ENCODE measurements at regions not wholly inside any gene's neighbourhood (a gene's known extent, or its start where the extent isn't known, plus 50 kb on each side); places are given as distances from the start of the nearest gene placed in this dataset.

- no peak for TF ChIP-seq CTCF (IDR thresholded peaks at IDR 0.05)
- Mint-ChIP-seq H3K36me3 (ENCODE audit: low read depth) (no peaks in the 10 kb centered on the region), H3K27me3 (no peaks in the 10 kb centered on the region), H3K4me3 (no peak overlapping the region), H3K4me1 (no peaks in the 10 kb centered on the region), H3K27ac (no peak overlapping the region), H3K9me3 (peaks cover 5% of the 10 kb centered on the region)
- CTCF ChIA-PET: interaction anchor here (1.6 kb wide), 1 partner anchor 27 kb away, joined by 4 read pairs; no protein-coding TSS in a partner anchor
- POLR2A ChIA-PET: no interaction called here
- intact Hi-C loops (cut with micrococcal nuclease): no loop called here
- ATAC-seq (ENCODE audit: low read depth) (no peak), DNase-seq (no peak)
Observed at GRCh38 chr1:224486801-224487583, 52.4 kb upstream of the WDR26 start.

- no peak for TF ChIP-seq CTCF (IDR thresholded peaks at IDR 0.05)
- intact Hi-C loops (cut with micrococcal nuclease): no loop called here
- Mint-ChIP-seq H3K27me3 (no peaks in the 10 kb centered on the region), H3K4me1 (no peaks in the 10 kb centered on the region), H3K27ac (no peak overlapping the region), H3K9me3 (peaks cover 5% of the 10 kb centered on the region), H3K36me3 (ENCODE audit: low read depth) (no peaks in the 10 kb centered on the region), H3K4me3 (no peak overlapping the region)
- DNase-seq (no peak), ATAC-seq (ENCODE audit: low read depth) (no peak)
- CTCF ChIA-PET: no interaction called here
- POLR2A ChIA-PET: no interaction called here
Observed at GRCh38 chr1:224488806-224489499, 54.4 kb upstream of the WDR26 start.

- Mint-ChIP-seq H3K4me3 (no peak overlapping the region), H3K36me3 (ENCODE audit: low read depth) (no peaks in the 10 kb centered on the region), H3K27ac (no peak overlapping the region), H3K27me3 (no peaks in the 10 kb centered on the region), H3K9me3 (peaks cover 5% of the 10 kb centered on the region), H3K4me1 (no peaks in the 10 kb centered on the region)
- ATAC-seq (ENCODE audit: low read depth) (no peak), DNase-seq (no peak)
- no peak for TF ChIP-seq CTCF (IDR thresholded peaks at IDR 0.05)
- intact Hi-C loops (cut with micrococcal nuclease): no loop called here
- ChIA-PET POLR2A (no interaction called here), CTCF (interaction anchor here (0.6 kb wide), 1 partner anchor 644 kb away, joined by 3 read pairs; the partner anchor contains the start of gene TP53BP2)
Observed at GRCh38 chr1:224489534-224490365, 55.2 kb upstream of the WDR26 start.

- POLR2A ChIA-PET: no interaction called here
- DNase-seq (no peak), ATAC-seq (ENCODE audit: low read depth) (no peak)
- TF ChIP-seq CTCF (IDR thresholded peaks at IDR 0.05): no peak
- Mint-ChIP-seq H3K4me3 (no peak overlapping the region), H3K27me3 (no peaks in the 10 kb centered on the region), H3K9me3 (peaks cover 5% of the 10 kb centered on the region), H3K36me3 (ENCODE audit: low read depth) (no peaks in the 10 kb centered on the region), H3K4me1 (no peaks in the 10 kb centered on the region), H3K27ac (no peak overlapping the region)
- intact Hi-C loops (cut with micrococcal nuclease): no loop called here
- CTCF ChIA-PET: no interaction called here
Observed at GRCh38 chr1:224490549-224491537, 56.2 kb upstream of the WDR26 start.

Measured in activated B cell treated with CpG ODN at 0.5 μM for 24 hours (primary cell).